ENCODE measurements at regions not wholly inside any gene's neighbourhood (a gene's known extent, or its start where the extent isn't known, plus 50 kb on each side); places are given as distances from the start of the nearest gene placed in this dataset.
"Not testable (repeated sequence)": the region's sequence is repeated elsewhere in the genome, so short reads cannot be mapped to it uniquely, and the experiment has no call there.

GRCh38 chr6:19721766-19722377 lies 115.3 kb upstream of the ID4 start:
- Histone ChIP-seq H3K4me3 (no peak overlapping the region), H3K4me1 (peaks cover 7 to 26% of the 10 kb centered on the region in 2 donors), H3K27me3 (no peaks in the 10 kb centered on the region), H3K27ac (peak overlapping the region in 1 of 2 donors; percentile 21), H3K36me3 (no peaks in the 10 kb centered on the region), H3K9me3 (no peaks in the 10 kb centered on the region)
- no peak for TF ChIP-seq CTCF (IDR thresholded peaks at IDR 0.05)
- DNase-seq (ENCODE audit: low spot score in 2 of 2): no peak
- intact Hi-C loops (cut with DNase I): loop anchor here (5.0 kb wide), 1 partner anchor 115 kb away; the partner anchor contains the start of gene ID4

- no peak for DNase-seq (ENCODE audit: low spot score in 2 of 2)
- peaks cover 7 to 26% of the 10 kb centered on the region in 2 donors for H3K4me1 ChIP-seq
- H3K27me3 ChIP-seq: no peaks in the 10 kb centered on the region
- no peak overlapping the region for H3K27ac ChIP-seq
- no peaks in the 10 kb centered on the region for H3K9me3 ChIP-seq
- intact Hi-C loops (cut with DNase I): loop anchor here (5.0 kb wide), 1 partner anchor 114 kb away; the partner anchor contains the start of gene ID4
- no peak overlapping the region for H3K4me3 ChIP-seq
- H3K36me3 ChIP-seq: no peaks in the 10 kb centered on the region
- no peak for TF ChIP-seq CTCF (IDR thresholded peaks at IDR 0.05)
These were observed 114.2 kb upstream of the ID4 start for GRCh38 chr6:19722999-19723398.

GRCh38 chr6:19723545-19723944 lies 113.6 kb upstream of the ID4 start:
- intact Hi-C loops (cut with DNase I): loop anchor here (5.0 kb wide), 1 partner anchor 114 kb away; the partner anchor contains the start of gene ID4
- no peaks in the 10 kb centered on the region for H3K36me3 ChIP-seq
- DNase-seq (ENCODE audit: low spot score in 2 of 2): no peak
- no peak for TF ChIP-seq CTCF (IDR thresholded peaks at IDR 0.05)
- H3K4me3 ChIP-seq: no peak overlapping the region
- H3K27ac ChIP-seq: peak overlapping the region in 1 of 2 donors; percentile 49
- H3K9me3 ChIP-seq: no peaks in the 10 kb centered on the region
- peaks cover 7 to 26% of the 10 kb centered on the region in 2 donors for H3K4me1 ChIP-seq
- no peaks in the 10 kb centered on the region for H3K27me3 ChIP-seq

- intact Hi-C loops (cut with DNase I); H3K27me3 ChIP-seq; H3K9me3 ChIP-seq; H3K4me3 ChIP-seq; H3K27ac ChIP-seq; H3K36me3 ChIP-seq; DNase-seq (ENCODE audit: low spot score in 2 of 2): not testable (repeated sequence)
- H3K4me1 ChIP-seq: peaks cover 3 to 18% of the 10 kb centered on the region in 2 donors
These were observed 111.7 kb upstream of the ID4 start for GRCh38 chr6:19725436-19725835.

- Histone ChIP-seq H3K36me3 (no peaks in the 10 kb centered on the region), H3K4me1 (no peaks in the 10 kb centered on the region), H3K9me3 (peaks cover 0 to 5% of the 10 kb centered on the region in 2 donors), H3K27ac (no peak overlapping the region), H3K4me3 (no peak overlapping the region), H3K27me3 (no peaks in the 10 kb centered on the region)
- intact Hi-C loops (cut with DNase I): no loop called here
- no peak for DNase-seq (ENCODE audit: low spot score in 2 of 2)
- no peak for TF ChIP-seq CTCF (IDR thresholded peaks at IDR 0.05)
These were observed 105.9 kb upstream of the ID4 start for GRCh38 chr6:19731282-19731681.

- no peaks in the 10 kb centered on the region for H3K36me3 ChIP-seq
- no peak overlapping the region for H3K4me3 ChIP-seq
- no peak for TF ChIP-seq CTCF (IDR thresholded peaks at IDR 0.05)
- H3K9me3 ChIP-seq: peaks cover 0 to 5% of the 10 kb centered on the region in 2 donors
- intact Hi-C loops (cut with DNase I): no loop called here
- peaks cover 0 to 2% of the 10 kb centered on the region in 2 donors for H3K4me1 ChIP-seq
- H3K27ac ChIP-seq: no peak overlapping the region
- no peak for DNase-seq (ENCODE audit: low spot score in 2 of 2)
- H3K27me3 ChIP-seq: no peaks in the 10 kb centered on the region
These were observed 103.1 kb upstream of the ID4 start for GRCh38 chr6:19734061-19734460.

All from ascending aorta (tissue), 2 donors.